Tibial artery (tissue), 4 donors: ENCODE measurements at regions not wholly inside any gene's neighbourhood (a gene's known extent, or its start where the extent isn't known, plus 50 kb on each side); places are given as distances from the start of the nearest gene placed in this dataset.

ENCODE experiments used
- DNase-seq, 2 donors: peaks; one replicate each; pipeline ENCODE4 v3.0.0-alpha.2; 2019
- H3K27ac ChIP-seq, 2 donors: fragments of 200-600 bp; sonication (generic) in 1 of 2; 1 replicate in 1 of 2; 2 replicates in 1 of 2; pipeline ENCODE4 v1.5.1; 2018 to 2019; ENCODE audit warnings: mild to moderate bottlenecking in 1 of 2
- H3K27me3 ChIP-seq, 2 donors: fragments of 200-600 bp; sonication (generic) in 1 of 2; one replicate each; pipeline versions ENCODE4 v1.5.1 to v1.6.0; 2016 to 2019
- H3K36me3 ChIP-seq, 3 donors: fragments of 200-600 bp; sonication (generic) in 2 of 3; one replicate each; pipeline ENCODE4 v1.5.1; 2016 to 2019; ENCODE audit warnings: mild to moderate bottlenecking in 2 of 3
- H3K4me1 ChIP-seq, 4 donors: fragments of 200-600 bp; sonication (generic) in 2 of 4; 1 replicate in 3 of 4; 2 replicates in 1 of 4; pipeline ENCODE4 v1.5.1; 2016 to 2019
- H3K4me3 ChIP-seq, 2 donors: fragments of 200-600 bp; sonication (generic) in 1 of 2; 1 replicate in 1 of 2; 2 replicates in 1 of 2; pipeline ENCODE4 v1.5.1; 2018 to 2019; ENCODE audit warnings: mild to moderate bottlenecking in 2 of 2
- H3K9me3 ChIP-seq, 3 donors: fragments of 200-600 bp; sonication (generic) in 1 of 3; one replicate each; pipeline ENCODE4 v1.5.1; 2016 to 2019
- CTCF ChIP-seq, 2 experiments: fragments of 200-600 bp in 1 of 2; fragments of 450-650 bp in 1 of 2; IDR thresholded peaks; one replicate each; pipeline ENCODE4 v1.5.1; 2017 to 2019; ENCODE audit warnings: antibody characterized with exemption in 2 of 2, mild to moderate bottlenecking in 1 of 2, moderate library complexity in 1 of 2
- intact Hi-C: fragments of 100-400 bp; cut with DNase I; formaldehyde crosslinking; loops from one replicate; pipeline ENCODE4 v1.15.0; 2023; ENCODE audit warnings: low total_unique reads

- DNase-seq = no peak
- Histone ChIP-seq H3K9me3 (no peaks in the 10 kb centered on the region), H3K4me3 (no peak overlapping the region), H3K27me3 (no peaks in the 10 kb centered on the region), H3K27ac (no peak overlapping the region), H3K4me1 (no peaks in the 10 kb centered on the region), H3K36me3 (no peaks in the 10 kb centered on the region)
- no peak for TF ChIP-seq CTCF (IDR thresholded peaks at IDR 0.05)
- intact Hi-C loops = no loop called here
Measured at GRCh38 chr2:59390581-59390980, 1149.5 kb upstream of the FANCL start.

- Histone ChIP-seq H3K36me3 (no peaks in the 10 kb centered on the region), H3K27ac (no peak overlapping the region), H3K9me3 (no peaks in the 10 kb centered on the region), H3K4me1 (no peaks in the 10 kb centered on the region), H3K4me3 (no peak overlapping the region), H3K27me3 (no peaks in the 10 kb centered on the region)
- intact Hi-C loops = no loop called here
- TF ChIP-seq CTCF (IDR thresholded peaks at IDR 0.05) = no peak
- DNase-seq = no peak
Measured at GRCh38 chr2:59389240-59389639, 1148.1 kb upstream of the FANCL start.

GRCh38 chr2:59385971-59386370, 1144.8 kb upstream of the FANCL start:
- Histone ChIP-seq H3K27me3 (no peaks in the 10 kb centered on the region), H3K27ac (no peak overlapping the region), H3K4me3 (no peak overlapping the region), H3K9me3 (no peaks in the 10 kb centered on the region), H3K4me1 (no peaks in the 10 kb centered on the region), H3K36me3 (no peaks in the 10 kb centered on the region)
- no peak for TF ChIP-seq CTCF (IDR thresholded peaks at IDR 0.05)
- intact Hi-C loops = no loop called here
- DNase-seq = no peak

- DNase-seq = no peak
- H3K27me3 ChIP-seq = no peaks in the 10 kb centered on the region
- intact Hi-C loops = no loop called here
- no peaks in the 10 kb centered on the region for H3K36me3 ChIP-seq
- no peaks in the 10 kb centered on the region for H3K4me1 ChIP-seq
- TF ChIP-seq CTCF (IDR thresholded peaks at IDR 0.05) = no peak
- H3K9me3 ChIP-seq = peaks cover 0 to under 1% (median 0%) of the 10 kb centered on the region in 3 donors
- no peak overlapping the region for H3K27ac ChIP-seq
- no peak overlapping the region for H3K4me3 ChIP-seq
Measured at GRCh38 chr2:59383473-59383872, 1142.3 kb upstream of the FANCL start.

- Histone ChIP-seq H3K4me1 (no peaks in the 10 kb centered on the region), H3K4me3 (no peak overlapping the region), H3K9me3 (peaks cover 0 to 4% (median 0%) of the 10 kb centered on the region in 3 donors), H3K27me3 (no peaks in the 10 kb centered on the region), H3K36me3 (no peaks in the 10 kb centered on the region), H3K27ac (no peak overlapping the region)
- no peak for TF ChIP-seq CTCF (IDR thresholded peaks at IDR 0.05)
- DNase-seq = no peak
- intact Hi-C loops = no loop called here
Measured at GRCh38 chr2:59378127-59378526, 1137.0 kb upstream of the FANCL start.

- Histone ChIP-seq H3K36me3 (no peaks in the 10 kb centered on the region), H3K4me1 (no peaks in the 10 kb centered on the region), H3K27me3 (no peaks in the 10 kb centered on the region), H3K4me3 (no peak overlapping the region), H3K9me3 (no peaks in the 10 kb centered on the region), H3K27ac (no peak overlapping the region)
- TF ChIP-seq CTCF (IDR thresholded peaks at IDR 0.05) = no peak
- intact Hi-C loops = no loop called here
- no peak for DNase-seq
Measured at GRCh38 chr2:59366288-59366687, 1125.2 kb upstream of the FANCL start.
